NCI-H748 (cell line): ENCODE measurements at regions not wholly inside any gene's neighbourhood (a gene's known extent, or its start where the extent isn't known, plus 50 kb on each side); places are given as distances from the start of the nearest gene placed in this dataset.
A peak's percentile ranks its signal among the peaks of the same experiment; 100 is the strongest.

Experiments
- DNase-seq: peaks from one replicate; lab custom pipeline; 2025; ENCODE audit not compliant: unreplicated experiment; lab: John Stamatoyannopoulos, UW

GRCh38 chr12:100738086-100738485, 56.5 kb upstream of the ANO4 start:
- no peak for DNase-seq

GRCh38 chr12:100741084-100741711, 53.4 kb upstream of the ANO4 start:
- peak; percentile 39 for DNase-seq

GRCh38 chr12:100743060-100743459, 51.5 kb upstream of the ANO4 start:
- no peak for DNase-seq
